ENCODE measurements at regions not wholly inside any gene's neighbourhood (a gene's known extent, or its start where the extent isn't known, plus 50 kb on each side); places are given as distances from the start of the nearest gene placed in this dataset.

DNA sequence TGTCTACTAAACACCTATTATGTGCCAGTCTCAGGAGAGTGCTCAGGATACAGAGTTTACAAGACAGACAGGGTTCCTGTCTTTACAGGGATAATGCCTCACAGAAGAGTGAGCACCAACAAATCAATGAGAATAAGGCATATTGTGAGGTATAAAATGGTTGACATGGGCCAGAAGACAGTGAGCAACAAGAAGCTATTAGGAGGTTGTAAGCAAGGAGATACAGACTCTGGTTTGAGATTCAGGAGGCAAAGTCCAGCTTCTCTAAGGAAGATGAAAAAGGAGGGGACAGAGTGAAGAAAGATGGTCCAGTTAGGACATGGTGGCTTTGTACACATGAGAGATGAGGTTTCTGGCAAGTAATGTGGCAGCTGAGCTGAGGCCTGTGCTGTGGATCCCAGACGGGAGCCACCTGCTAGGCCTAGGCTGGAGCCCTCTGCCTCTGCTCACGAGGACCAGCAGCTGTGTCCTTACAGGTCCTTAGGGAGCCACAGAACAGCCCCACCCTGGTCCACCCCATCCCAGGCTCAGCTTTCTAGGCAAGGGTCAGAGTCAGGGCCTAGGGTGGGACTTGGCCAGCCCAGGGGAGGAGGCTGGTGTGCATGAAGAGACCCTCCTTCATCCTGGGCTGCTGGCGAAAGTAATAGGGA lies 110.5 kb downstream of the ZNF280B start:
- TF ChIP-seq, protein P1, sequence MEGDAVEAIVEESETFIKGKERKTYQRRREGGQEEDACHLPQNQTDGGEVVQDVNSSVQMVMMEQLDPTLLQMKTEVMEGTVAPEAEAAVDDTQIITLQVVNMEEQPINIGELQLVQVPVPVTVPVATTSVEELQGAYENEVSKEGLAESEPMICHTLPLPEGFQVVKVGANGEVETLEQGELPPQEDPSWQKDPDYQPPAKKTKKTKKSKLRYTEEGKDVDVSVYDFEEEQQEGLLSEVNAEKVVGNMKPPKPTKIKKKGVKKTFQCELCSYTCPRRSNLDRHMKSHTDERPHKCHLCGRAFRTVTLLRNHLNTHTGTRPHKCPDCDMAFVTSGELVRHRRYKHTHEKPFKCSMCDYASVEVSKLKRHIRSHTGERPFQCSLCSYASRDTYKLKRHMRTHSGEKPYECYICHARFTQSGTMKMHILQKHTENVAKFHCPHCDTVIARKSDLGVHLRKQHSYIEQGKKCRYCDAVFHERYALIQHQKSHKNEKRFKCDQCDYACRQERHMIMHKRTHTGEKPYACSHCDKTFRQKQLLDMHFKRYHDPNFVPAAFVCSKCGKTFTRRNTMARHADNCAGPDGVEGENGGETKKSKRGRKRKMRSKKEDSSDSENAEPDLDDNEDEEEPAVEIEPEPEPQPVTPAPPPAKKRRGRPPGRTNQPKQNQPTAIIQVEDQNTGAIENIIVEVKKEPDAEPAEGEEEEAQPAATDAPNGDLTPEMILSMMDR (IDR thresholded peaks at IDR 0.05; ENCODE audit: insufficient read depth, low read depth, low read length, missing control alignments) = no peak
- no peak for DNase-seq (ENCODE audit: low read depth)
- no peak overlapping the region for H3K4me3 ChIP-seq (ENCODE audit: low read depth, low read length)

DNA sequence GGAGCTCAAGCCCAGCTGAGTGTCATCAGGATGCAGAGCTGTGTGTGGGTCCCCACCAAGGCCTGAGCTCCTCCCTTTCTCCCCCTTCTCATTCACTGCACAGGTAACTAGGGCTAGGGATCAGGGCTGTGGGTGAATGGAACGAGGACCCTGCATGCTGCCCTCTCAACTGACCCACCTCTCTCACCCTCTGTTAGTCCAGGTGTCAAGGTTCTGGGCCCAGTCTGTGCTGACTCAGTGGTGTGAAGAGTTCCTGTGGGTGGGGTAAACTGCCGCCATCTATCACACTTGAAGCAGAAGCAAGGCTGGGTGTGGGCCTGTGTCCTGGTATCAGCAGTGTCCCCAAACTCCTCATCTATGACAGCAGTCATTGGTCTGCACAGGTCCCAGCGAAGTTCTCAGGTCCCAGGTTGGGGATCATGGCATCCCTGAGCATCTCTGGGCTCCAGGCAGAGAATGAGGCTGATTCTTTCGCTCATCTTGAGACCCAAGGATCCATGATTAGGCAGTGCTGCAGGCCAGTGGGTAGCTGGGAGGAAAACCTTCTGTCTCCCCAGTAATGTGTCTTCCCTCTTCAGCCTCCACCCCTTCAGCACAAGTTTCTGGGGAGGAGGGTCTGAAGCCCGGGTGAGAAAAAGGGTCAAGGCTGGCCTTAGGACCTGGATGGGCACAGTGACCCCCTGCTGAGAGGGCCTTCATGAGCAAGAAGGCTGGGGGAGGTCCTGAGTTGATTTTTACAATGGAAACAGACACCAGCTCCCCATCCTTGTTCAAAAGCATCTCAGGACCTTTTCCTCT lies 109.8 kb downstream of the ZNF280B start:
- DNase-seq (ENCODE audit: low read depth) = no peak
- H3K4me3 ChIP-seq (ENCODE audit: low read depth, low read length) = no peak overlapping the region
- TF ChIP-seq, protein P1 (IDR thresholded peaks at IDR 0.05; ENCODE audit: insufficient read depth, low read depth, low read length, missing control alignments) = no peak

DNA sequence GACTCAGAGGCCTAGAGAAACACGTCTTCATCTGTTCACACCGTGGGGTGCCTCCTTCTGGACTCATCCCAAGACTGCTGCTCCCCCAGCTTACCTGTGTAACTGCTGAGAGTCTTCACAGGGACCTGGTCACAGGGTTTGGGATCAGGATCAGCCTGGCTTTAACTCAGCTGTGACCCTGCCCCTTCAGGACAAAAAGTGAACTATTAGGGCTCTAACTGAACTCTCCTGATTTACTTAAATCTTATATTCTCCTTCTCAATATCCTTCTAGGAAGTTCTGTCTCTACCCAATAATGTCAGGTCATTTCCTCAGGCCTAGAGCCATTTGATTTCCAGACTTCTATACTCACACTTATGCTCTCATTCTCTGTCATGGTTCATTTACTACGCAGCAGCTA lies 108.4 kb downstream of the ZNF280B start:
- H3K4me3 ChIP-seq (ENCODE audit: low read depth, low read length) = no peak overlapping the region
- TF ChIP-seq, protein P1 (IDR thresholded peaks at IDR 0.05; ENCODE audit: insufficient read depth, low read depth, low read length, missing control alignments) = no peak
- DNase-seq (ENCODE audit: low read depth) = no peak

DNA sequence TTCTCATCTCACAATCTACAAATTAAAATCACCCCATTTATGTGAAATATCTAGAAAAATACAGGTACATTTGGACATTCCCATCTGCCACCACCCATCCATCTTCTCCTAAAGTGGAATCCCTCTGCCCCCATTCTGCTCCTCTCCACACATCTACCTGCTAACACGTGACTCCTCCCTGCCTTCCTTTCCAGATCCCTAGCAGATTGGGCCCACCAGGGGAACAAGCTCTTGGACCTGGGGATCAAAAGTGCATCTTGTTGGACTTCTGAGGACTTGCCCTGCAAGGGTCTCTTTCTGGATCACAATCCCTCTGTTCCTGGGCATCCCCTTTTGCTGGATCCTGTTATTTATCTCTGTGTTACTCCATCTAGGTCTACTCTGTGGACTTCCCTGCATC lies 107.6 kb downstream of the ZNF280B start:
- TF ChIP-seq, protein P1 (IDR thresholded peaks at IDR 0.05; ENCODE audit: insufficient read depth, low read depth, low read length, missing control alignments) = no peak
- H3K4me3 ChIP-seq (ENCODE audit: low read depth, low read length) = no peak overlapping the region
- DNase-seq (ENCODE audit: low read depth) = no peak

DNA sequence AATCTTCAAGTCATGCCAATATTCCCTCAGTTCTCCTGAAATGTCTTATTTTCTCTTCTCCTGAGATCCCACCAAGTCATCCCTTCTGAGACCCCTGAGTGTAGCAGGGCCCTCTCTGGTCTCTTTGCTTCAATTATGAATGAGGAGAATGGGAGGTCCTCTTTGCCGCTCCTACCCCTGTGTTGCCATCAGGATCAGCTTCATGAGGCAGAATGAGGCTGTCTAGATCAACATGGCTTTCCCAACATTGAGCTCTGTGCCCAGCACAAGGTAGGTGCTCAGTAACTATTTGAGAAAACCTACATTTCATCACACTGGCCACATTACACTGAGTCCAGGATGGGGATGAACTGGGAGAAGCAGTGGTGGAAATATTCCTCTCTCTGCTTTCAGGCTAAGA lies 107.2 kb downstream of the ZNF280B start:
- TF ChIP-seq, protein P1 (IDR thresholded peaks at IDR 0.05; ENCODE audit: insufficient read depth, low read depth, low read length, missing control alignments) = no peak
- no peak for DNase-seq (ENCODE audit: low read depth)

DNA sequence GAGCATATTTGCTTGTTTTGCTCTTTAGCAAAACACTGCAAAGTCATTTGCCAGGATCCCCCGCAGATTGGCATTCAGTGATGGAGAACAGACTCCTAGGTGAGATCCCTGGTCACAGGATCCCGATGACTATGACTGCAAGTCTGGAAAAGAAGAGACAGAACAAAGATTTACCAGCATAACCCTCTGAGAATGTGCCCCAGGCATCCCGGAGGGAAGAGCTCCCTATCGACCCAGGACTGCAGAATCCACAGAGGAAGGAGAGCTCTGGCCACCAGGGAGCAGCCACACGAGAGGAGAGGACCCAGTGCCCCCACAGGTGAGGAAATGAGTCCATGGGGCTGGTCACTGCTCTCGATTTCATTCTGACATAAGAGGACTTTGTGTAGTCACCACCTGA lies 105.2 kb downstream of the ZNF280B start:
- H3K4me3 ChIP-seq (ENCODE audit: low read depth, low read length) = no peak overlapping the region
- no peak for DNase-seq (ENCODE audit: low read depth)
- TF ChIP-seq, protein P1 (IDR thresholded peaks at IDR 0.05; ENCODE audit: insufficient read depth, low read depth, low read length, missing control alignments) = no peak

More for the DNA sequence above, 107.2 kb downstream of the ZNF280B start:
- no peak overlapping the region for H3K4me3 ChIP-seq (ENCODE audit: low read depth, low read length)
